Activated CD4-positive, alpha-beta memory T cell treated with anti-CD3 and anti-CD28 coated beads for 36 hours (primary cell): ENCODE measurements at regions not wholly inside any gene's neighbourhood (a gene's known extent, or its start where the extent isn't known, plus 50 kb on each side); places are given as distances from the start of the nearest gene placed in this dataset.

ENCODE experiments used
- CTCF ChIA-PET: fragments of 350-600 bp; sonication (Branson Sonifier 250); formaldehyde crosslinking; loops from one replicate; lab custom pipeline; 2021; ENCODE audit warnings: antibody characterized with exemption, inconsistent platforms; lab: Charles Lee
- POLR2A ChIA-PET: fragments of 350-600 bp; sonication (Branson Sonifier 250); formaldehyde crosslinking; loops from one replicate; lab custom pipeline; 2021; ENCODE audit warnings: antibody characterized with exemption; lab: Charles Lee
- DNase-seq: peaks from one replicate; pipeline ENCODE4 v3.0.0-alpha.2; 2020
- H3K27ac Mint-ChIP-seq: one replicate; pipeline ENCODE4 v1.8.0; 2021; ENCODE audit warnings: mixed read lengths
- H3K27me3 Mint-ChIP-seq: one replicate; pipeline ENCODE4 v1.8.0; 2021; ENCODE audit warnings: mixed read lengths
- H3K36me3 Mint-ChIP-seq: one replicate; pipeline ENCODE4 v1.8.0; 2021; ENCODE audit warnings: mixed read lengths
- H3K4me1 Mint-ChIP-seq: one replicate; pipeline ENCODE4 v1.8.0; 2021; ENCODE audit warnings: low read depth, mixed read lengths
- H3K4me3 Mint-ChIP-seq: one replicate; pipeline ENCODE4 v1.8.0; 2021; ENCODE audit warnings: mild to moderate bottlenecking, mixed read lengths
- H3K9me3 Mint-ChIP-seq: one replicate; pipeline ENCODE4 v1.8.0; 2021; ENCODE audit warnings: mixed read lengths
- intact Hi-C: fragments of 100-400 bp; cut with micrococcal nuclease; formaldehyde crosslinking; loops from one replicate; pipeline ENCODE4 v1.15.1; 2023

GRCh38 chr21:27807596-27807995, 840.7 kb upstream of the ADAMTS5 start:
- no peaks in the 10 kb centered on the region for H3K4me1 Mint-ChIP-seq
- no peaks in the 10 kb centered on the region for H3K27me3 Mint-ChIP-seq
- POLR2A ChIA-PET: no interaction called here
- H3K4me3 Mint-ChIP-seq: no peak overlapping the region
- H3K9me3 Mint-ChIP-seq: no peaks in the 10 kb centered on the region
- no peak for DNase-seq
- intact Hi-C loops: no loop called here
- CTCF ChIA-PET: no interaction called here
- no peak overlapping the region for H3K27ac Mint-ChIP-seq
- no peaks in the 10 kb centered on the region for H3K36me3 Mint-ChIP-seq

- H3K4me1 Mint-ChIP-seq: no peaks in the 10 kb centered on the region
- intact Hi-C loops: no loop called here
- H3K27ac Mint-ChIP-seq: no peak overlapping the region
- no peaks in the 10 kb centered on the region for H3K27me3 Mint-ChIP-seq
- no peak overlapping the region for H3K4me3 Mint-ChIP-seq
- no peaks in the 10 kb centered on the region for H3K9me3 Mint-ChIP-seq
- no peak for DNase-seq
- ChIA-PET POLR2A (no interaction called here), CTCF (no interaction called here)
- H3K36me3 Mint-ChIP-seq: no peaks in the 10 kb centered on the region
These were observed 839.4 kb upstream of the ADAMTS5 start for GRCh38 chr21:27806281-27806680.

GRCh38 chr21:27805696-27806095, 838.8 kb upstream of the ADAMTS5 start:
- Mint-ChIP-seq H3K36me3 (no peaks in the 10 kb centered on the region), H3K4me1 (no peaks in the 10 kb centered on the region), H3K9me3 (no peaks in the 10 kb centered on the region), H3K27me3 (no peaks in the 10 kb centered on the region), H3K4me3 (no peak overlapping the region), H3K27ac (no peak overlapping the region)
- ChIA-PET POLR2A (no interaction called here), CTCF (no interaction called here)
- no peak for DNase-seq
- intact Hi-C loops: loop anchor here (1.0 kb wide), 1 partner anchor 30 kb away; no protein-coding TSS in a partner anchor

DNA sequence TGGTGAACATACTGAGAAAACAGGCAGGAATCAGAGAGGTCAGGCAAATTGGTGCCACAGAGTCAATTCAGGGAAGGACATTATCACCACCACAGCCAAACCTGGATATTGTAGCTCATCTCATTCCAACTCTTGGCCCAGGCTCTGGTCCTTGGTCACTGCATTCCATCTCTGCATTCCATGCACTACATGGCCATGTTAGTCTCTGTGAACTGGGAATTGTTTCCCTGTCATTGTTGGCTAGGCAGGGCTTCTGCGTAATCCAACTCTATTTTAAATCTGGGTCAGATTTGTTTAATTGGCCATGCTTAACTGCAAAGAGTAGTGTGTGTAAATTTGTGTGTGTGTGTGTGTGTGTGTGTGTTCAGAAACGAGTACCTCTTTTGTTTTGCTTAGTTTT, 837.6 kb upstream of the ADAMTS5 start:
- Mint-ChIP-seq H3K36me3 (no peaks in the 10 kb centered on the region), H3K27me3 (no peaks in the 10 kb centered on the region), H3K27ac (no peak overlapping the region), H3K4me3 (no peak overlapping the region), H3K9me3 (no peaks in the 10 kb centered on the region), H3K4me1 (no peaks in the 10 kb centered on the region)
- ChIA-PET POLR2A (no interaction called here), CTCF (interaction anchor here (1.0 to 1.1 kb wide), 2 partner anchors 264 to 940 kb away, joined by 3 read pairs; no protein-coding TSS in a partner anchor)
- intact Hi-C loops: loop anchor here (5.0 kb wide), 1 partner anchor 102 kb away; no protein-coding TSS in a partner anchor
- DNase-seq: no peak

DNA sequence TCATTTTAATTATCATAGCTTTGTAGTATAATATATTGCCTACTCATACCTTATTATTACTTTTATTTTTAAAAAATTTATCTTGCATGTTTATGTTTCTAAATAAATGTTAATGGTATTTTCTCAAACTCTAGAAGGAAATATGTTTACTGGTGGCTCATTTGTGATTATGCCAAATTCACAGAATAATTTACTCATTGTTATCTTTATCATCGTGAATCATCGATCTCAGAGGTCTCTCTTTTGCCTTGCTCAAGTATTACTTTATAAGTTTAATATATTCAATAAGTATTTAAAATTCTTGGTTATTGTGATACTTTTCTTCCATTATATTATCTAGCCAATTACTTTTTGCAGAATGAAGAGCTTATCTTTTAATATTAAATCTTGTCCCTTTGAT, 836.7 kb upstream of the ADAMTS5 start:
- Mint-ChIP-seq H3K9me3 (no peaks in the 10 kb centered on the region), H3K36me3 (no peaks in the 10 kb centered on the region), H3K4me1 (no peaks in the 10 kb centered on the region), H3K27ac (no peak overlapping the region), H3K4me3 (no peak overlapping the region), H3K27me3 (no peaks in the 10 kb centered on the region)
- ChIA-PET CTCF (interaction anchor here (0.6 to 1.1 kb wide), 4 partner anchors 14 to 941 kb away, joined by 3 read pairs; no protein-coding TSS in a partner anchor), POLR2A (no interaction called here)
- intact Hi-C loops: loop anchor here (2.0 to 5.0 kb wide), 2 partner anchors 101 to 953 kb away; no protein-coding TSS in a partner anchor
- DNase-seq: no peak

GRCh38 chr21:27802816-27803475, 836.1 kb upstream of the ADAMTS5 start:
- H3K4me3 Mint-ChIP-seq: no peak overlapping the region
- no peak overlapping the region for H3K27ac Mint-ChIP-seq
- no peaks in the 10 kb centered on the region for H3K27me3 Mint-ChIP-seq
- no peaks in the 10 kb centered on the region for H3K36me3 Mint-ChIP-seq
- peak; percentile 35 for DNase-seq
- no peaks in the 10 kb centered on the region for H3K4me1 Mint-ChIP-seq
- H3K9me3 Mint-ChIP-seq: no peaks in the 10 kb centered on the region
- POLR2A ChIA-PET: no interaction called here
- CTCF ChIA-PET: interaction anchor here (0.6 to 0.9 kb wide), 3 partner anchors 15 to 285 kb away, joined by 3 read pairs; no protein-coding TSS in a partner anchor
- intact Hi-C loops: loop anchor here (2.0 to 5.0 kb wide), 2 partner anchors 101 to 952 kb away; no protein-coding TSS in a partner anchor

DNA sequence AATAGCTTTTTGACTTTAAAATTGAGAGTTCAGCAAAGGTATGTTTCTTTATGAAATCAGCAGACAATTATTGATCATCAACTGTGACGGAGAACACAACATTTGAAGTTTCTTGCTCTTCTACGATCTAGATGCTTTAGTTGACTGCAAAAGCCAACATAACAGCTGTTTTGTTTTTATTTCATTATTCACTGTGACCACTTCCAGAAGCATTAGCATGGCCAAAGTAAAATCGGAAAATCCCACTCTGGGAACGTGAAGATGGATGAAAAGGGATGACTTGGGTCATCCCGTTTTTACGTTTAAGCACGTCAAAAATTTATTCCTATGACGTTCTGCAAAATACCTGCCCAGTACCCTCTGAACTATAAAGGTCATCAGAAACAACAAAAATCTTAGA, 833.0 kb upstream of the ADAMTS5 start:
- Mint-ChIP-seq H3K27ac (no peak overlapping the region), H3K36me3 (no peaks in the 10 kb centered on the region), H3K9me3 (no peaks in the 10 kb centered on the region), H3K27me3 (no peaks in the 10 kb centered on the region), H3K4me3 (no peak overlapping the region), H3K4me1 (no peaks in the 10 kb centered on the region)
- no peak for DNase-seq
- intact Hi-C loops: loop anchor here (5.0 kb wide), 1 partner anchor 98 kb away; no protein-coding TSS in a partner anchor
- ChIA-PET POLR2A (no interaction called here), CTCF (no interaction called here)

DNA sequence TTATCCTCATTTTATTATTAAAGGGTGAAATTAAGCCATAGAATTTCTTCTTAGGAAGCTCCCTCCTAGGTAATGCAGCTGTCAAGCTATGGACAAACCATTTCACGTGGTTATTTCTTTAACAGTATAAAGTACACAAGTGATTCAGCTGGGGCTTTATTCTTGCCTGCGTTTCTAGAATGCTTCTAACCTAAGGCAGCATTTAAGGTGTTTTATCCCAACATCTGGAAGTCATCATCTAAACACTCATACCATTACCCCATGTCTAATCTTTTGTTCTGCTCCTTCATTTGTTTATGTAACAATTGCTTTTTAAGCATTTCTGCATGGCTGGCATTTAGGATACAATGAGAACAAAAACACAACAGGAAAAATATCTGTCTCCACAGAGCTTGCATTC, 829.2 kb upstream of the ADAMTS5 start:
- POLR2A ChIA-PET: no interaction called here

GRCh38 chr21:27795418-27795817, 828.5 kb upstream of the ADAMTS5 start:
- ChIA-PET POLR2A (no interaction called here), CTCF (no interaction called here)
- no peaks in the 10 kb centered on the region for H3K4me1 Mint-ChIP-seq
- H3K27me3 Mint-ChIP-seq: no peaks in the 10 kb centered on the region
- no peak for DNase-seq
- no peaks in the 10 kb centered on the region for H3K9me3 Mint-ChIP-seq
- no peaks in the 10 kb centered on the region for H3K36me3 Mint-ChIP-seq
- no peak overlapping the region for H3K4me3 Mint-ChIP-seq
- intact Hi-C loops: no loop called here
- no peak overlapping the region for H3K27ac Mint-ChIP-seq

More for the DNA sequence above, 829.2 kb upstream of the ADAMTS5 start:
- Mint-ChIP-seq H3K9me3 (no peaks in the 10 kb centered on the region), H3K36me3 (no peaks in the 10 kb centered on the region), H3K27ac (no peak overlapping the region), H3K27me3 (no peaks in the 10 kb centered on the region), H3K4me1 (no peaks in the 10 kb centered on the region), H3K4me3 (no peak overlapping the region)
- no peak for DNase-seq
- CTCF ChIA-PET: no interaction called here
- intact Hi-C loops: no loop called here

DNA sequence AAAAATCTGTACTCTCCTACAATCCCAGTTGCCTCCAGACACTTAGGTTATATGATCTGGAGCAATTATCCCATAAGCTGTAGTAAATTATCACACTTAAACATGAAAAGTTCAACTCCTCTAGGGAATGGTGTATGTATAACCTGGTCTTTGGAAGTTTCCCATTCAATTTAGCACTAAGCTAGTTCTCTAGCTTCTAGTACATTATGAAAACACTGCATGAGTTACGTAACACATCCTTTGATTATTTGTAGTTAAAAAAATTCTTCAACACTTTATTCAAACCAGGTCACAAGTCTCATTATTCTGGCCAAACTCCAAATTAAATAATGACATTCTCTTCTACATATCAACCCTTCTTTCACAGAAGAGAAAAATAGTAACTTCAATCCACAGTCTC, 827.0 kb upstream of the ADAMTS5 start:
- CTCF ChIA-PET: no interaction called here

DNA sequence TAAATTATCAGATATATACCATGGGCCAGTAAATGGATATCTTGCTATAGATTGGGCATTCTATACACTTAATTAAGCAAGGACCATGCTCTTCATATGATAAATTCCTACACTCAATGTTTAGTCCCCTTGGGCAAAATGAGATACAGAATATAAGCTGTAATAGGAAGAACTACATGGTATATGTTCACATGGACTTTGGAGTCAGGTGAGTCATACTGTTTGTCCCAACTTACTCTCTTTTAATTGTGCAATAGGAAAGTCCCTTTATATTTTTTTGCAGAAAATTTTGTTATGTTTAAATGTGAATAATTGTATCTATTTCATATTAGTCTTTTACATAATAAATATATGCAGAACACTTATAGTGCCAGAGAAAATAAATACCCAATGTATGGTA, 820.2 kb upstream of the ADAMTS5 start:
- Mint-ChIP-seq H3K4me3 (no peak overlapping the region), H3K4me1 (no peaks in the 10 kb centered on the region), H3K27ac (no peak overlapping the region), H3K9me3 (peaks cover 4% of the 10 kb centered on the region), H3K36me3 (no peaks in the 10 kb centered on the region), H3K27me3 (no peaks in the 10 kb centered on the region)
- intact Hi-C loops: no loop called here
- no peak for DNase-seq
- POLR2A ChIA-PET: no interaction called here
- CTCF ChIA-PET: no interaction called here

More for the DNA sequence above, 827.0 kb upstream of the ADAMTS5 start:
- Mint-ChIP-seq H3K9me3 (no peaks in the 10 kb centered on the region), H3K4me1 (no peaks in the 10 kb centered on the region), H3K27ac (no peak overlapping the region), H3K36me3 (no peaks in the 10 kb centered on the region), H3K27me3 (no peaks in the 10 kb centered on the region), H3K4me3 (no peak overlapping the region)
- intact Hi-C loops: no loop called here
- no peak for DNase-seq
- POLR2A ChIA-PET: no interaction called here

GRCh38 chr21:27779606-27780005, 812.7 kb upstream of the ADAMTS5 start:
- Mint-ChIP-seq H3K4me3 (no peak overlapping the region), H3K27ac (no peak overlapping the region), H3K27me3 (no peaks in the 10 kb centered on the region), H3K9me3 (peaks cover 2% of the 10 kb centered on the region), H3K4me1 (no peaks in the 10 kb centered on the region), H3K36me3 (no peaks in the 10 kb centered on the region)
- CTCF ChIA-PET: no interaction called here
- DNase-seq: no peak
- intact Hi-C loops: no loop called here
- POLR2A ChIA-PET: no interaction called here
